CD14-positive monocyte (primary cell): ENCODE measurements at regions not wholly inside any gene's neighbourhood (a gene's known extent, or its start where the extent isn't known, plus 50 kb on each side); places are given as distances from the start of the nearest gene placed in this dataset.

Experiments
- DNase-seq, 3 donors: peaks; one replicate each; pipeline ENCODE4 v3.0.0-alpha.2; 2011 to 2022
- H2AFZ ChIP-seq: 2 replicates; pipeline ENCODE4 v1.6.0; 2012; ENCODE audit warnings: mild to moderate bottlenecking, low read depth, low read length, inconsistent platforms; ENCODE audit not compliant: insufficient read depth, poor library complexity, severe bottlenecking
- H3K27ac ChIP-seq, 2 donors: 1 replicate in 1 of 2; 2 replicates in 1 of 2; pipeline ENCODE4 v1.5.1; 2012 to 2013; ENCODE audit warnings: low read length in 2 of 2, control low read depth in 1 of 2, inconsistent platforms in 1 of 2, low read depth in 1 of 2, mild to moderate bottlenecking in 1 of 2
- H3K27me3 ChIP-seq, 2 donors: one replicate each; pipeline versions ENCODE4 v1.6.0 to v1.6.1; 2011 to 2013; ENCODE audit warnings: low read length in 2 of 2; ENCODE audit not compliant: control insufficient read depth in 2 of 2, insufficient read depth in 2 of 2
- H3K36me3 ChIP-seq, 2 donors: replicated peaks in 1 of 2; 1 replicate in 1 of 2; 2 replicates in 1 of 2; pipeline versions ENCODE4 v1.5.1 to v1.6.1; 2012 to 2013; ENCODE audit warnings: low read length in 2 of 2, control low read depth in 1 of 2, inconsistent platforms in 1 of 2, mild to moderate bottlenecking in 1 of 2; ENCODE audit not compliant: insufficient read depth in 2 of 2, control insufficient read depth in 1 of 2
- H3K4me1 ChIP-seq, 2 donors: 1 replicate in 1 of 2; 2 replicates in 1 of 2; pipeline versions ENCODE4 v1.5.1 to v1.6.1; 2012 to 2013; ENCODE audit warnings: low read length in 2 of 2, control low read depth in 1 of 2, inconsistent platforms in 1 of 2, mild to moderate bottlenecking in 1 of 2, moderate library complexity in 1 of 2; ENCODE audit not compliant: insufficient read depth in 2 of 2, control insufficient read depth in 1 of 2
- H3K4me2 ChIP-seq: replicated peaks from 2 replicates; pipeline ENCODE3; 2012; ENCODE audit warnings: low read length, moderate library complexity, mild to moderate bottlenecking; ENCODE audit not compliant: poor library complexity, severe bottlenecking; ENCODE audit errors: extremely low read depth
- H3K4me3 ChIP-seq, 3 experiments: fragments of 200-600 bp in 1 of 3; sonication (generic) in 1 of 3; replicated peaks in 1 of 3; 1 replicate in 2 of 3; 2 replicates in 1 of 3; pipeline ENCODE4 v1.5.1; 2011 to 2013; ENCODE audit warnings: low read length in 3 of 3, mild to moderate bottlenecking in 3 of 3, control low read depth in 2 of 3, low read depth in 2 of 3, inconsistent platforms in 1 of 3, moderate library complexity in 1 of 3
- H3K79me2 ChIP-seq: 2 replicates; pipeline ENCODE4 v1.6.0; 2012; ENCODE audit warnings: mild to moderate bottlenecking, control low read depth, inconsistent platforms, low read length, moderate library complexity; ENCODE audit not compliant: insufficient read depth
- H3K9ac ChIP-seq: 2 replicates; pipeline ENCODE4 v1.6.0; 2017; ENCODE audit warnings: low read length, mild to moderate bottlenecking; ENCODE audit not compliant: insufficient read depth, poor library complexity, severe bottlenecking
- H3K9me3 ChIP-seq, 2 donors: replicated peaks in 1 of 2; 1 replicate in 1 of 2; 2 replicates in 1 of 2; pipeline versions ENCODE4 v1.5.1 to v1.6.1; 2012 to 2013; ENCODE audit warnings: low read length in 2 of 2, control low read depth in 1 of 2; ENCODE audit not compliant: control insufficient read depth in 1 of 2, insufficient read depth in 1 of 2
- H4K20me1 ChIP-seq: 2 replicates; pipeline ENCODE4 v1.6.0; 2012; ENCODE audit warnings: mild to moderate bottlenecking, low read length, control low read depth, moderate library complexity; ENCODE audit not compliant: insufficient read depth
- H3K27ac Mint-ChIP-seq, 7 donors: one replicate each; pipeline ENCODE4 v1.8.0; 2020; ENCODE audit warnings: mild to moderate bottlenecking in 7 of 7, mixed read lengths in 7 of 7, moderate library complexity in 6 of 7, inconsistent platforms in 2 of 7
- H3K27me3 Mint-ChIP-seq, 3 donors: one replicate each; pipeline ENCODE4 v1.8.0; 2021 to 2022; ENCODE audit warnings: low read depth in 3 of 3, mild to moderate bottlenecking in 3 of 3, mixed read lengths in 3 of 3, moderate library complexity in 3 of 3, inconsistent platforms in 1 of 3
- H3K36me3 Mint-ChIP-seq, 2 donors: one replicate each; pipeline ENCODE4 v1.8.0; 2020; ENCODE audit warnings: mixed read lengths in 2 of 2, inconsistent platforms in 1 of 2, mild to moderate bottlenecking in 1 of 2
- H3K4me1 Mint-ChIP-seq: one replicate; pipeline ENCODE4 v1.8.0; 2020; ENCODE audit warnings: mild to moderate bottlenecking, mixed read lengths
- H3K4me3 Mint-ChIP-seq, 2 donors: one replicate each; pipeline ENCODE4 v1.8.0; 2020; ENCODE audit warnings: mild to moderate bottlenecking in 2 of 2, mixed read lengths in 2 of 2, moderate library complexity in 1 of 2
- H3K9me3 Mint-ChIP-seq, 7 donors: one replicate each; pipeline ENCODE4 v1.8.0; 2020 to 2022; ENCODE audit warnings: mixed read lengths in 7 of 7, mild to moderate bottlenecking in 6 of 7, moderate library complexity in 6 of 7, inconsistent platforms in 2 of 7
- intact Hi-C, 2 donors: fragments of 100-400 bp; cut with micrococcal nuclease; formaldehyde crosslinking; loops; one replicate each; pipeline versions ENCODE4 v1.15.0 to v1.15.1; 2023
- TF ChIP-seq, protein P1 (sequence below): fragments of 200-600 bp; IDR thresholded peaks from one replicate; pipeline ENCODE4 v1.8.0; 2022; ENCODE audit warnings: antibody characterized with exemption, mild to moderate bottlenecking

DNA sequence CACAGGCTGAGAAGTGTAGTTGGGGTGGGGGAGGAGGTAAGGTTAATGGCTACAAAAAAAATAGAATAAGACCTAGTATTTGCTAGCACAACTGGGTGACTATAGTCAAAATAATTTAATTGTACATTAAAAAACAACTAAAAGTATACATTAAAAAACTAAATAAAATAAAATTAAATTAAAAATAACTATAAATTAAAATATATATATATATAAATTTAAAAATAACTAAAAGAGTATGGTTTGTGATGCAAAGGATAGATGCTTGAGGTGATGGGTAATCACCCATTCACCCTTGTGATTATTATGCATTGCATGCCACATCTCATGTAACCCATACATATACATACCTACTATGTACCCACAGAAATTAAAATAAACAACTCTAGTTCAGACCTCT, 762.5 kb downstream of the SORCS1 start:
- Mint-ChIP-seq H3K27me3 (no peaks in the 10 kb centered on the region), H3K27ac (no peak overlapping the region), H3K36me3 (no peaks in the 10 kb centered on the region), H3K4me1 (no peaks in the 10 kb centered on the region), H3K9me3 (peaks cover 0 to 4% (median 0%) of the 10 kb centered on the region in 7 donors), H3K4me3 (no peak overlapping the region)
- Histone ChIP-seq H2AFZ (no peak overlapping the region), H3K36me3 (no peaks in the 10 kb centered on the region), H3K4me3 (no peak overlapping the region), H3K4me1 (no peaks in the 10 kb centered on the region), H3K27me3 (no peaks in the 10 kb centered on the region), H3K4me2 (no peak overlapping the region), H3K9me3 (no peaks in the 10 kb centered on the region), H3K27ac (no peak overlapping the region), H3K9ac (no peak overlapping the region), H4K20me1 (no peaks in the 10 kb centered on the region), H3K79me2 (no peaks in the 10 kb centered on the region)
- intact Hi-C loops, result no loop called here
- TF ChIP-seq, protein P1, sequence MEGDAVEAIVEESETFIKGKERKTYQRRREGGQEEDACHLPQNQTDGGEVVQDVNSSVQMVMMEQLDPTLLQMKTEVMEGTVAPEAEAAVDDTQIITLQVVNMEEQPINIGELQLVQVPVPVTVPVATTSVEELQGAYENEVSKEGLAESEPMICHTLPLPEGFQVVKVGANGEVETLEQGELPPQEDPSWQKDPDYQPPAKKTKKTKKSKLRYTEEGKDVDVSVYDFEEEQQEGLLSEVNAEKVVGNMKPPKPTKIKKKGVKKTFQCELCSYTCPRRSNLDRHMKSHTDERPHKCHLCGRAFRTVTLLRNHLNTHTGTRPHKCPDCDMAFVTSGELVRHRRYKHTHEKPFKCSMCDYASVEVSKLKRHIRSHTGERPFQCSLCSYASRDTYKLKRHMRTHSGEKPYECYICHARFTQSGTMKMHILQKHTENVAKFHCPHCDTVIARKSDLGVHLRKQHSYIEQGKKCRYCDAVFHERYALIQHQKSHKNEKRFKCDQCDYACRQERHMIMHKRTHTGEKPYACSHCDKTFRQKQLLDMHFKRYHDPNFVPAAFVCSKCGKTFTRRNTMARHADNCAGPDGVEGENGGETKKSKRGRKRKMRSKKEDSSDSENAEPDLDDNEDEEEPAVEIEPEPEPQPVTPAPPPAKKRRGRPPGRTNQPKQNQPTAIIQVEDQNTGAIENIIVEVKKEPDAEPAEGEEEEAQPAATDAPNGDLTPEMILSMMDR, result no peak
- DNase-seq, result no peak

GRCh38 chr10:106401161-106401560, 763.3 kb downstream of the SORCS1 start:
- H3K27me3 Mint-ChIP-seq, result no peaks in the 10 kb centered on the region
- intact Hi-C loops, result no loop called here
- Histone ChIP-seq H3K79me2 (no peaks in the 10 kb centered on the region), H3K4me2 (no peak overlapping the region), H3K36me3 (no peaks in the 10 kb centered on the region), H3K9me3 (no peaks in the 10 kb centered on the region), H4K20me1 (no peaks in the 10 kb centered on the region), H3K27me3 (no peaks in the 10 kb centered on the region), H3K4me1 (no peaks in the 10 kb centered on the region), H3K9ac (no peak overlapping the region), H3K27ac (no peak overlapping the region), H2AFZ (no peak overlapping the region), H3K4me3 (no peak overlapping the region)
- peaks cover 0 to 4% (median 0%) of the 10 kb centered on the region in 7 donors for H3K9me3 Mint-ChIP-seq
- DNase-seq, result no peak
- no peak overlapping the region for H3K27ac Mint-ChIP-seq
- H3K4me3 Mint-ChIP-seq, result no peak overlapping the region
- TF ChIP-seq, protein P1, result no peak
- no peaks in the 10 kb centered on the region for H3K36me3 Mint-ChIP-seq
- no peaks in the 10 kb centered on the region for H3K4me1 Mint-ChIP-seq
